Activated naive CD8-positive, alpha-beta T cell treated with anti-CD3 and anti-CD28 coated beads, Interleukin-2, amount 50 U/mL, for 24 hours (primary cell): ENCODE measurements at regions not wholly inside any gene's neighbourhood (a gene's known extent, or its start where the extent isn't known, plus 50 kb on each side); places are given as distances from the start of the nearest gene placed in this dataset.

Experiments used
- ATAC-seq: fragments of 150-1000 bp; cut with Tn5 transposase; one replicate; pipeline ENCODE4 v1.10.0; 2021
- DNase-seq: peaks from one replicate; pipeline ENCODE4 v3.0.0; 2021
- H3K27ac Mint-ChIP-seq: one replicate; pipeline ENCODE4 v1.8.0; 2021; ENCODE audit warnings: mild to moderate bottlenecking, mixed read lengths
- H3K27me3 Mint-ChIP-seq: one replicate; pipeline ENCODE4 v1.8.0; 2021; ENCODE audit warnings: mixed read lengths
- H3K36me3 Mint-ChIP-seq: one replicate; pipeline ENCODE4 v1.8.0; 2021; ENCODE audit warnings: low read depth, mixed read lengths
- H3K4me1 Mint-ChIP-seq: one replicate; pipeline ENCODE4 v1.8.0; 2021; ENCODE audit warnings: mixed read lengths
- H3K4me3 Mint-ChIP-seq: one replicate; pipeline ENCODE4 v1.8.0; 2021; ENCODE audit warnings: mild to moderate bottlenecking, moderate library complexity, mixed read lengths
- H3K9me3 Mint-ChIP-seq: one replicate; pipeline ENCODE4 v1.8.0; 2021; ENCODE audit warnings: mixed read lengths

- Mint-ChIP-seq H3K27me3 (no peaks in the 10 kb centered on the region), H3K36me3 (no peaks in the 10 kb centered on the region), H3K9me3 (no peaks in the 10 kb centered on the region), H3K27ac (no peak overlapping the region), H3K4me1 (no peaks in the 10 kb centered on the region), H3K4me3 (no peak overlapping the region)
- DNase-seq (no peak), ATAC-seq (no peak)
Observed at GRCh38 chr15:88391006-88391405, 76.2 kb downstream of the MRPL46 start.

GRCh38 chr15:88390164-88390901 is 76.9 kb downstream of the MRPL46 start:
- Mint-ChIP-seq H3K4me3 (no peak overlapping the region), H3K36me3 (no peaks in the 10 kb centered on the region), H3K4me1 (no peaks in the 10 kb centered on the region), H3K27ac (no peak overlapping the region), H3K27me3 (no peaks in the 10 kb centered on the region), H3K9me3 (no peaks in the 10 kb centered on the region)
- DNase-seq (no peak), ATAC-seq (no peak)

- Mint-ChIP-seq H3K9me3 (no peaks in the 10 kb centered on the region), H3K4me1 (peaks cover 5% of the 10 kb centered on the region)
Observed at GRCh38 chr15:88389120-88389519, 78.1 kb downstream of the MRPL46 start.

GRCh38 chr15:88388686-88389085 is 78.5 kb downstream of the MRPL46 start:
- no peak overlapping the region for H3K27ac Mint-ChIP-seq
- ATAC-seq: no peak
- H3K9me3 Mint-ChIP-seq: no peaks in the 10 kb centered on the region
- peaks cover 7% of the 10 kb centered on the region for H3K27me3 Mint-ChIP-seq
- H3K4me1 Mint-ChIP-seq: peaks cover 5% of the 10 kb centered on the region
- DNase-seq: no peak
- no peaks in the 10 kb centered on the region for H3K36me3 Mint-ChIP-seq
- no peak overlapping the region for H3K4me3 Mint-ChIP-seq

More at GRCh38 chr15:88389120-88389519, 78.1 kb downstream of the MRPL46 start:
- Mint-ChIP-seq H3K27ac (no peak overlapping the region), H3K4me3 (no peak overlapping the region), H3K27me3 (peaks cover 4% of the 10 kb centered on the region), H3K36me3 (no peaks in the 10 kb centered on the region)
- ATAC-seq (no peak), DNase-seq (no peak)

GRCh38 chr15:88385078-88385700 is 82.0 kb downstream of the MRPL46 start:
- no peak for DNase-seq
- Mint-ChIP-seq H3K36me3 (no peaks in the 10 kb centered on the region), H3K9me3 (no peaks in the 10 kb centered on the region), H3K27ac (no peak overlapping the region), H3K27me3 (peaks cover 18% of the 10 kb centered on the region), H3K4me3 (no peak overlapping the region), H3K4me1 (peaks cover 5% of the 10 kb centered on the region)
- ATAC-seq: peak; percentile 90

- Mint-ChIP-seq H3K27me3 (peaks cover 18% of the 10 kb centered on the region), H3K36me3 (no peaks in the 10 kb centered on the region), H3K27ac (no peak overlapping the region), H3K4me3 (no peak overlapping the region), H3K4me1 (peaks cover 5% of the 10 kb centered on the region), H3K9me3 (no peaks in the 10 kb centered on the region)
- ATAC-seq (no peak), DNase-seq (no peak)
Observed at GRCh38 chr15:88383354-88383753, 83.8 kb downstream of the MRPL46 start.

- Mint-ChIP-seq H3K36me3 (no peaks in the 10 kb centered on the region), H3K27me3 (peaks cover 18% of the 10 kb centered on the region), H3K4me3 (no peak overlapping the region), H3K27ac (no peak overlapping the region), H3K4me1 (peaks cover 5% of the 10 kb centered on the region), H3K9me3 (no peaks in the 10 kb centered on the region)
- ATAC-seq: no peak
- DNase-seq: no peak
Observed at GRCh38 chr15:88382482-88382983, 84.7 kb downstream of the MRPL46 start.

GRCh38 chr15:88378188-88378637 is 89.0 kb downstream of the MRPL46 start:
- no peaks in the 10 kb centered on the region for H3K4me1 Mint-ChIP-seq
- no peak overlapping the region for H3K4me3 Mint-ChIP-seq
- ATAC-seq: no peak
- no peaks in the 10 kb centered on the region for H3K9me3 Mint-ChIP-seq
- H3K27me3 Mint-ChIP-seq: peaks cover 13% of the 10 kb centered on the region
- no peak overlapping the region for H3K27ac Mint-ChIP-seq
- DNase-seq: no peak
- no peaks in the 10 kb centered on the region for H3K36me3 Mint-ChIP-seq

GRCh38 chr15:88377509-88377908 is 89.7 kb downstream of the MRPL46 start:
- H3K4me1 Mint-ChIP-seq: no peaks in the 10 kb centered on the region
- H3K27ac Mint-ChIP-seq: no peak overlapping the region
- no peaks in the 10 kb centered on the region for H3K36me3 Mint-ChIP-seq
- no peaks in the 10 kb centered on the region for H3K9me3 Mint-ChIP-seq
- no peak overlapping the region for H3K4me3 Mint-ChIP-seq
- ATAC-seq (no peak), DNase-seq (no peak)
- peaks cover 11% of the 10 kb centered on the region for H3K27me3 Mint-ChIP-seq

- H3K27ac Mint-ChIP-seq: no peak overlapping the region
- H3K9me3 Mint-ChIP-seq: no peaks in the 10 kb centered on the region
- DNase-seq: no peak
- no peak overlapping the region for H3K4me3 Mint-ChIP-seq
- no peaks in the 10 kb centered on the region for H3K4me1 Mint-ChIP-seq
- no peak for ATAC-seq
- peaks cover 10% of the 10 kb centered on the region for H3K27me3 Mint-ChIP-seq
- H3K36me3 Mint-ChIP-seq: no peaks in the 10 kb centered on the region
Observed at GRCh38 chr15:88376574-88377174, 90.5 kb downstream of the MRPL46 start.

- H3K9me3 Mint-ChIP-seq: no peaks in the 10 kb centered on the region
- H3K27ac Mint-ChIP-seq: no peak overlapping the region
- H3K36me3 Mint-ChIP-seq: no peaks in the 10 kb centered on the region
- H3K4me1 Mint-ChIP-seq: no peaks in the 10 kb centered on the region
- H3K27me3 Mint-ChIP-seq: peaks cover 10% of the 10 kb centered on the region
- H3K4me3 Mint-ChIP-seq: no peak overlapping the region
- ATAC-seq (no peak), DNase-seq (no peak)
Observed at GRCh38 chr15:88375234-88375927, 91.8 kb downstream of the MRPL46 start.

- H3K9me3 Mint-ChIP-seq: no peaks in the 10 kb centered on the region
- ATAC-seq (no peak), DNase-seq (no peak)
- H3K36me3 Mint-ChIP-seq: no peaks in the 10 kb centered on the region
- peaks cover 7% of the 10 kb centered on the region for H3K27me3 Mint-ChIP-seq
- no peak overlapping the region for H3K27ac Mint-ChIP-seq
- H3K4me3 Mint-ChIP-seq: no peak overlapping the region
- no peaks in the 10 kb centered on the region for H3K4me1 Mint-ChIP-seq
Observed at GRCh38 chr15:88365124-88365523, 102.1 kb downstream of the MRPL46 start.

- no peak for DNase-seq
- Mint-ChIP-seq H3K4me3 (no peak overlapping the region), H3K36me3 (no peaks in the 10 kb centered on the region), H3K4me1 (no peaks in the 10 kb centered on the region), H3K9me3 (peaks cover 10% of the 10 kb centered on the region), H3K27ac (no peak overlapping the region), H3K27me3 (peaks cover 10% of the 10 kb centered on the region)
- ATAC-seq: no peak
Observed at GRCh38 chr15:88348579-88349230, 92.2 kb upstream of the NTRK3 start.

- no peak for ATAC-seq
- no peak for DNase-seq
- no peak overlapping the region for H3K27ac Mint-ChIP-seq
Observed at GRCh38 chr15:88345962-88346361, 89.4 kb upstream of the NTRK3 start.

More at GRCh38 chr15:88345962-88346361, 89.4 kb upstream of the NTRK3 start:
- H3K4me1 Mint-ChIP-seq: no peaks in the 10 kb centered on the region
- H3K4me3 Mint-ChIP-seq: no peak overlapping the region
- H3K36me3 Mint-ChIP-seq: no peaks in the 10 kb centered on the region
- no peaks in the 10 kb centered on the region for H3K9me3 Mint-ChIP-seq
- peaks cover 10% of the 10 kb centered on the region for H3K27me3 Mint-ChIP-seq
